Bone marrow (tissue), 2 donors: ENCODE measurements at regions not wholly inside any gene's neighbourhood (a gene's known extent, or its start where the extent isn't known, plus 50 kb on each side); places are given as distances from the start of the nearest gene placed in this dataset.
"Not testable (repeated sequence)": the region's sequence is repeated elsewhere in the genome, so short reads cannot be mapped to it uniquely, and the experiment has no call there.

Experiments
- DNase-seq, 2 donors: peaks; one replicate each; lab custom pipeline; 2025; lab: John Stamatoyannopoulos, UW

DNA sequence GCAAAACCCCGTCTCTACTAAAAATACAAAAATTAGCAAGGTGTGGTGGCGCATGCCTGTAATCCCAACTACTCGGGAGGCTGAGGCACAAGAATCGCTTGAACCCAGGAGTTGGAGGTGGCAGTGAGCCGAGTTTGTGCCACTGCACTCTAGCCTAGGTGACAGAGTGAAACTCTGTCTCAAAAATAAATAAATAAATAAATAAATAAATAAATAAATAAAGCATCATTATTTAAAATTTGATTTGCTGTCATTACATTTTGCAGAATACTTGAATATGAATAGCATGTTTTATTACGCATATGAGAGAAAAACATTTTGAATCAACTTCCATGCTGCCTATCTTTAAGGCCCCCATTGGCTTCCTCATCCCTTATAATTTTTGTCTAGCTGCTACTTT lies 53.4 kb upstream of the MED14 start:
- not testable (repeated sequence) for DNase-seq

GRCh38 chrX:40792433-40792832 lies 57.1 kb upstream of the MED14 start:
- DNase-seq = no peak

DNA sequence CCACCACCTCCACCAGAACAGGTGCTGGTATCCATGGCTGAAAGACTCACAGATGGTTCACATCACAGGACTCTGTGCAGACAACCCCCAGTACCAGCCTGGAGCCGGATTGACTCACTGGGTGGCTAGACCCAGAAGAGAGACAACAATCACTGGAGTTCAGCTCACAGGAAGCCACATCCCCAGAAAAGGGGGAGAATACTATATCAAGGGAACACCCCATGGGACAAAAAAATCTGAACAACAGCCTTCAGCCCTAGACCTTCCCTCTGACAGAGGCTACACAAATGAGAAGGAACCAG lies 59.4 kb upstream of the MED14 start:
- DNase-seq = not testable (repeated sequence)

- not testable (repeated sequence) for DNase-seq
Measured at GRCh38 chrX:40799745-40800144, 64.4 kb upstream of the MED14 start.

GRCh38 chrX:40805404-40805803 lies 70.1 kb upstream of the MED14 start:
- DNase-seq = no peak

DNA sequence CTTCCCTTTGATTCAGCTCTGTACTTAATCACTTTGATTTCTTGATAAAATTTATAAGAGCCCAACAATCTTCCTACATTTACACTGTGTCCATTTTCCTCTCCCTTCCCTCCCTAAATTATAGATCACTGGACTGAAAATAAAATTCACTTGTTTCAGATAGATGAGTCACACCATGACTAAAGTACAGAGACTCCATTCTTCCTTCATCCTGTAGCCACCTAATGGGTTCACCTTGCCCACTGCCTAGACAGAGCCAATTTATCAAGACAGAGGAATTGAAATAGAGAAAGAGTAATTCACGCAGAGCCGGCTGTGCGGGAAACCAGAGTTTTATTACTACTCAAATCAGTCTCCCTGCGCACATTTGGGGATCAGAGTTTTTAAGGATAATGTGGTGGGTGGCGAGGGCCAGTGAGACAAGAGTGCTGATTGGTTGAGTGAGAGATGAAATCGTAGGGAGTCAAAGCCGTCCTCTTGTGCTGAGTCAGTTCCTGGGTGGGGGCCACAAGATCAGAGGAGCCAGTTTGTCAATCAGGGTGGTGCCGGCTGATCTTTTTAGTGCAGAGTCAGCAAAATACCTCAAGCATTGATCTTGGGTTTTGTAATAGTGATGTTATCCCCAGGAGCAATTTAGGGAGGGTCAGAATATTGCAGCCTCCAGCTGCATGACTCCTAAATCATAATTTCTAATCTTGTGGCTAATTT lies 71.3 kb upstream of the MED14 start:
- DNase-seq = no peak

DNA sequence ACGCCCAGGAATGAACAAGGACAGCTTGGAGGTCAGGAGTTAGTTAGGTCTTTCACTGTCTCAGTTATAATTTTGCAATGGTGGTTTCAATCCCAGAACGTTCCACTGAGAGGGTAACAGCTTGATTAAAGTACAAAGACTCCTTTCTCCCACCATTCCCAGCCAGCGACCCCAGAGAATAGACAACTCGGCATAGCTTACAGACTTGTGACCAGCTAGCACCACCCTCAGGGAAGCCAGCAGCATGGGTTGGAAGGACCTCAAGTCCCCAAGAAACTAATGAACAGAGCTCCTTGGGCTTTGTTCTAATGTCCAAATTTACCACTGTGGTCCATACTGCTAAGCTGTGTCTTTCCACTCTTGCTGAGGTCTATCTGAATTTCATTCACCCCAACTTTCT lies 72.0 kb upstream of the MED14 start:
- no peak for DNase-seq

DNA sequence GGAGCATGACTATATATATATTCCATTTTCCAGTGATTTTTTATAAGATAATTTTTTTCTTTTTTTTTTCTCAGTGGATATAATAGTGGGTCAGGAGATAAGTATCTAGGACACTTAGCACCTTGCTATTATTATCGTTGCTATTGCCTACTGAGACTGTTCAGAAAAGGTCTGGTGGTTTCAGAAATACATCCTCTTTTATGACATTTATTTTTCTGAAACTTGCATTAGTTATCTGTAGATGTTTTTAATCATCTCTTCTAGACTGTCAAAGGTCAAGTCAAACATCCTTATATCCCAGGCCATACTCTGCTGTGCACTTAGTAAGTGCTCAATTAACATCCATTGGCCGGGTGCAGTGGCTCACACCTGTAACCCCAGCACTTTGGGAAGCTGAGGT lies 72.9 kb upstream of the MED14 start:
- DNase-seq = no peak

GRCh38 chrX:40809210-40809609 lies 73.9 kb upstream of the MED14 start:
- no peak for DNase-seq

GRCh38 chrX:40815045-40815444 lies 79.7 kb upstream of the MED14 start:
- not testable (repeated sequence) for DNase-seq

GRCh38 chrX:40816906-40817305 lies 81.6 kb upstream of the MED14 start:
- DNase-seq = no peak

DNA sequence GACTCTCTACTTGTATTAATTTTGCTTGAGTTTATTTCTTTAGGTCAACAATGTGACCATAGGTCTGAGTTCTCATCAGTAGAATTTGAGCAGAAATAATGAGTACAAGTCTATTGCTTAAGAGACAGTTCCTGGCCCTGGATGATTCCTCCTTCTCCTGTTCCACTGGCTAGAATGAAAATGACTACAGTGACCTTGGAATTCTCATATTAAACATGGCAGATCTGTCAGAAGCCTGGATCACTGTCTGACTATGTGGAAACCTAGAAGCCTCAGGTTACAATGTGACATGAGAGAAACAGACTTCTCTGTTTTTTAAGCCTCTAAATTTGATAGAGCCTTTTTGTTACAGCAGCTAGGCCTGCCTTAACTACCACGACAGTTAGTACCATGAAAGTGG lies 82.9 kb upstream of the MED14 start:
- no peak for DNase-seq

DNA sequence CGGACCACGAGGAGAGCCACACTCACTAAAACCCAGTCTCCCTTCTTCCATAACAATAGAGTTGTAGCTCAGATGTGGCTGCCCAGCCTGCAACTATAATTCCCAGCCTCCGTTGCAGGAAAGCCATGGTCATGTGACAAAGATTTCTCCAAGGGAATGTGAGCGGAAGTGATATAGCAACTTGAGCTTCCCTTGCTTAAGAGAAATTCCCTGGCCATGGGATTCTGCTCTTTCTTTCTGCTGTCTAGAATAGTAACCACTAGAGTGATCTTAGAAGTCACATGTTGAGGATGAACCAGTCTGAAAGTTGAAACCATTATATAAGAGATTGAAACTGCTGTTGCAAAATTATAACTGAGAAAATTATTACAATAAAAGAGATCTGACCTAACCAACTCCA lies 86.4 kb upstream of the MED14 start:
- DNase-seq = no peak

GRCh38 chrX:40827331-40827730 lies 92.0 kb upstream of the MED14 start:
- no peak for DNase-seq

GRCh38 chrX:40831750-40832149 lies 96.4 kb upstream of the MED14 start:
- DNase-seq = no peak

GRCh38 chrX:40832723-40833122 lies 97.4 kb upstream of the MED14 start:
- no peak for DNase-seq

DNA sequence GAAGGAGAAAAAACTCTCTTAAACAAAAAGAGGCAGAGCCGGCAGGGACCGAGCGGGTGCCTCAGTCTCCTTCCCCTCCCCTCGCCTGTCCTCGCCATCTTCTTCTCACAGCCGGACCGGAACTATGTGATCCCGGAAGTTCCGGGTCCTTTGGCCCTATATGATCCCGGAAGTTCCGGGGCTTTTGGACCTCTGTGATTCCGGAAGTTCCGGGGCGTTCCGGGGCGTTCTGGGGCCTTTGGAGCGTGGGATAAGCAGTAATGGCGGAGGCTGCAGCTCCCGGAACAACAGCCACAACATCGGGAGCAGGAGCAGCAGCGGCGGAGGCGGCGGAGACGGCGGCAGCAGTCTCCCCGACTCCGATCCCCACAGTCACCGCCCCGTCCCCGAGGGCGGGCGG lies 98.9 kb upstream of the MED14 start:
- DNase-seq = no peak

DNA sequence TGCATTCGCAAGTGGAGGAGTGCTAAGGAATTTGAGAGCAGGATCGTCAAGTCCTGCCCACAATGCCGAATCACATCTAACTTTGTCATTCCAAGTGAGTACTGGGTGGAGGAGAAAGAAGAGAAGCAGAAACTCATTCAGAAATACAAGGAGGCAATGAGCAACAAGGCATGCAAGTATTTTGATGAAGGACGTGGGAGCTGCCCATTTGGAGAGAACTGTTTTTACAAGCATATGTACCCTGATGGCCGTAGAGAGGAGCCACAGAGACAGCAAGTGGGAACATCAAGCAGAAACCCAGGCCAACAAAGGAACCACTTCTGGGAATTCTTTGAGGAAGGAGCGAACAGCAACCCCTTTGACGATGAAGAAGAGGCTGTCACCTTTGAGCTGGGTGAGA lies 100.2 kb upstream of the MED14 start:
- no peak for DNase-seq

DNA sequence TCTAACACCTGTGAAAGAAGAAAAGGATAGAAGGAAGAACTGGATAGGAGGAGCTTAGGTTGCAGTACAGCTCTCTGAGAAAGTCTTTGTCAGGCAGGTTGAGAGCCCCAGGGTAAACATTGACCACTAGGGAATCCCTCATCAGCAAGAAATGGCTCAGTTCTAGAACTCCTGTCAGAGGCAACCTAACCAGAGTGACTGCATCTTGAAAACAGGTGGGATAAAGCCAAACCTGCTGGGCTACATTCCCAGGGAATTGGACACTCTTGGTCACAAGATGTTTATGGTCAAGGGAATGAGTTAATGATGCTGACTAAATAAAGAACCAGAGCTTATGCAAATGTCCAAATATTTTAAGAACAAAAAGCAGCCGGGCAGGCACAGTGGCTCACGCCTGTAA lies 108.3 kb upstream of the MED14 start:
- DNase-seq = no peak

GRCh38 chrX:40844471-40844870 lies 109.1 kb upstream of the MED14 start:
- DNase-seq = no peak

DNA sequence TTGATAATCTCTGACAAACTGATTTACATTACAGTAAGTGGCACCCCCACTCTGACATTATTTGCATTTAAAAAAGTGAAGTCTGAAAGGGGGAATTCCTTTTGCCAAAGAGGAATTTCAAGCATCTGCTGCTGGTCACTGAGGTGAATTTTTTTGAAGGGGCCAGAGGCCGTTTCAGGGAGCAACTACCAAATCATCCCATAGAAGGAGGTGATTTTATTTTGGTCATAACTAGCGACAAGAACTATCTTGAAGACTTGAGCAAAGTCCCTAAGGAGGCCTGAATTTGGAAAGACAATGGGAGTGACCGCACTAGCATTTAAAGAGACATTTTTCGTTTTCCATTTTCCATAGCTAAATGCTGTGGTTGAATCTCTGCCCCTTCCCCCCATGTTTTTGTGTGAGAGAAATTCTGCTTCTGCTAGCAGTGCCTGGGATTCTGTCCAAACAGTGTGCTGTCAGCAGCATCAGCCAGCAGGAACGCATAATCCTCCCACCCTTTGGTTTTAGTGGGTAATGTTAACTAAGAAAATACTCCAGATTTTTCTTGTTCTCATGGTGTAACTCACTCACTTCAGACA lies 110.1 kb upstream of the MED14 start:
- DNase-seq = no peak

DNA sequence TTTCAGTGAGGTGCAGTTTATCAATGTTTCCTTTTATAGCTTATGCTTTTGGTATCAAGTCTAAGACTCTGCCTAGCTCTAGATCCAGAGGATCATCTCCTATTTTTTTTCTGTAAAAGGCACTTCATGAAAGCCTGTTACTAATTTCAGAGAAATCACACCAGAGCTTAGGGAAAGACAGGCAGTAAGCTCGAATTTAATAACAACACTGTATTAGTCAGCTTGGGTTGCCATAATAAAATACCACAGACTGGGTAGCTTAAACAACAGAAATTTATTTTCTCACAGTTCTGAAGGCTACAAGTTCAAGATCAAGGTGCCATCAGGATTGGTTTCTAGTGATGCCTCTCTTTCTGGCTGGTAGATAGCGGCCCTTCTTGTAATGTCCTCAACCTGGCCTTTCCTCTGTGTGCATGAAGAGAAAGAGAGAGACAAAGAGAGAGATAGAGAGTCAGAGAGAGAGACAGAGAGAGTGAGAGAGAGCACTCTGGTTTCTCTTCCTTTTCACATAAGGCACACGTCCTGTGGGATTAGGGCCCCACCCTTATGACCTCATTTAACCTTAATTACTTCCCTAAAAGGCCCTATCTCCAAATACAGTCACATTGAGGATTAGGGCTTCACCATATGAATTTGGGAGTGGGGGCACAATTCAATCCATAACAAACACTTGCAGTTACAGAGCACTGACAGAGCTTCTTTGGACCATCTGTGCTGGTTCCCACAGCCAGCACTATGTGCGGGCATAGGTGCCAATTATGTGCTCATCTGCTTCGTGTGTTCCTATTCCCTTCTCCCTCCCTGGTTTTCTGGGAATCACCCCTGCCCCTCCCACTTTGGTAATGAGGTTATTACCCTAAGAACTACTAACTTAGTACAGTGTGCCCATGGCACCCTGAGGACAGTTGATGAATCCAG lies 114.8 kb upstream of the MED14 start:
- DNase-seq = no peak

- DNase-seq = no peak
Measured at GRCh38 chrX:40852586-40852985, 117.2 kb upstream of the MED14 start.
